Esophagus mucosa (tissue), 1 donor: ENCODE measurements at regions not wholly inside any gene's neighbourhood (a gene's known extent, or its start where the extent isn't known, plus 50 kb on each side); places are given as distances from the start of the nearest gene placed in this dataset.

Experiments used
- ATAC-seq: fragments of 200-7000 bp; cut with Tn5 transposase; one replicate; pipeline ENCODE4 v1.9.1; 2020
- donor health status: DM: yes; HTN: yes; CAD: no.

DNA sequence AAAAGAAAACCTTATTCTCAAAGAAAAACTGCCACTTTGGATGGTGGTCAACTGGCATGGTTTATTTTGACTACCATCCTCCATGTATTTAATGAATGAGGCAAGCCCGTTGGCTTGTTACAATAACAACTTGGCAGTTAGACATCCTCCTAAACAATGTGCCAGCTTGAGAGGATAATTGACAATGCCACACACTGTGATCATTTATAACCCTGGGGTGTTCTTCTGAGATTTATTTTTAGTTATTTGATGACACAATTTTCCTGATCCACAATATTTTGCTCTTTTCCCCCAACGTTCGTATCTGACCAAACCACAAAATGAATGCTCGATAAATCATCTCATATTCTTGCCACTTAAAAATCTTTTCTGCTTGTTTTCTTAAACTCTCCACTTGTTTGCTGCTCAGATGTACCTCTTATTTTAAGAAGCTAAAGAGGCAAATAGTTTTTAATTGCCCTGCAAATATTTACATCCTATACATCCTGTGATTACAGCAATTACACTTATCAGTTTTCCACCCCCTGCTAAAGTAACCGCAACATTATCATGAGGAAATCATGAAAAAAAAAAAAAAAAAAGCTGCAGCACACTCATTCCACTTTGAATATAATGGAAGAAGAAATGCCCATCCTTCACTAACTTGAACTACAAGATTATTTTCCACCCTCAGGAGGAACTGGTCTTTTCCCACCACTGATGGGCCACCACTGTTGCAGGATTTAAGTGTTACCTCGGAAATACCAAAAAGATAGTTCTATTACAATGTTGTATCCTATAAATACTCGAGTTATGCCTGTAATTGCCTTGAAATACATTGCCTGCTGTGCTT, 119.9 kb downstream of the MBL2 start:
- no peak for ATAC-seq

DNA sequence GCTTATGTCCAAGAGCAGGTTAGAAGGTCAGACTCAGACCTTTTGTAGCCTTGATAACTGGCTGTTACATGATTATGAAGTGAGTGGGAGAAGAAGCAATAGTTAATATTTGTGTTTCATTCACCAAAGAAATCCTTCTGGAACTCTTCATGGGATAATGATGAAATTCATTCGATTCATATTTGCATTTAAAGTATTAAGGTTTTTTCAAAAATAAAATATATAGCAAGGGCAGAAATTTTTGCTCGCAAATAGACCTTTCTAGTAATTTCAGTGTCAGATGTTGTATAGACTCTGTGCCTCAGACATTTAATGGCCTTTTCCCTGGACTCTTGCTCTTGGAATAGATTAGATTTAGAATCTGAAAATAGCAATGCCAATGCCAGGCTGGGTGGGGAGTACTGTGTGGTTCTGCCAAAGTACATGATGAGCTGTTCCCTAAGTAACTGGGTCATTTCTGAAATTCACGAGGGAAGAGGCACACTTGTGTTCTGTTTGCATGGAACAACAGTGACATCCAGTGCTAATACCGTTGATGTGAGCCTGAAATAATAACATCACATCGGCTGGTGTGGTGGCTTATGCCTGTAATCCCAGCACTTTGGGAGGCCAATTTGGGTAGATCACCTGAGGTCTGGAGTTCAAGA, 119.2 kb downstream of the MBL2 start:
- no peak for ATAC-seq

DNA sequence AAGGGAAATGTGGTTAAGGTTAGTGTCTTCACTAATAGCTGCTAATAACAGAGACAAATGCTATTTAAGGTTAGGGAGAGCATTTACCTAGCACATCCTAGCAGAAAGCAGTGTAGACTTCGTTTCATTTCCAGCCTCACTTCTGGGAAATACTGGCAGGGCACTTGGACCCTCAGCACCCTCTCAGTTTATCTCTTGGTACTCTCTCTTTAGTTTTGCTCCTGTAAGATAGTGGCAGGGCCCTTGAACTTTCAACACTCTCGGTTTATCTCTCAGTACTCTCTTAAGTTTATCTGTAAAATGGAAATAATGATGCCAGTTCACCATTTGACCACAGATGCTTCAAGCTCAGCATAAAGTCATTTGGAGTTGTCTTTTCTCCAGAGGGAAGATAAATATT, 118.4 kb downstream of the MBL2 start:
- ATAC-seq = no peak

DNA sequence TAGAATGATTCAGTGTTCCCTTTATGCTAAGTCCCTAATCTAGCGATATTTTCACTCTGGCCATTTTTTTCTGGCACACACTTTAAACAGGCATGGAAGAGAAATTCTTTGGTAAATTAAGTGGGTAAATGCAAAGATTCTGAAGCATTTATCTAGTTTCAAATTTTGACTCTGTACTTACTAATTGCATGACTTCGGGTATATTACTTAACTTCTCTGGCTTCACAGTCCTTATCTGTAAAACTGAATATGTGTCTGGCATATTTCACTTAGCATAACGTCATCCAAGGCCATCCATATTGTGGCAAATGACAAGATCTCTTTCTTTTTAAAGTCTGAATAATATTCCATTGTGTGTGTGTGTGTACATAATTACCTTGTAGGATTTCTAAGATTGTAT, 114.5 kb downstream of the MBL2 start:
- no peak for ATAC-seq

DNA sequence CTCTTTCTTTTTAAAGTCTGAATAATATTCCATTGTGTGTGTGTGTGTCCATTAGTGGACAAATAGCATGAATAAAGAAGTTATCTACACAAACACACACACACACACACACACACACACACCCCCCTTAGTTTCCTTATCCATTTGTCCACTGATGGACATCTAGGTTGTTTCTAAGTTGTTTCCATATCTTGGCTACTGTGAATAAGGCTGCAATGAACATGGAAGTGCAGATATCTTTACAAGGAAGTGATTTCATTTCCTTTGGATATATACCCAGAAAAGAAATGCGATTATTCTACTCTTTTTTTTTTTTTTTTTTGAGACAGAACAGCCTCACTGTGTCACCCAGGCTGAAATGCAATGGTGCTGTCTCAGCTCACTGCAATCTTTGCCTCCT, 113.5 kb downstream of the MBL2 start:
- ATAC-seq = no peak

DNA sequence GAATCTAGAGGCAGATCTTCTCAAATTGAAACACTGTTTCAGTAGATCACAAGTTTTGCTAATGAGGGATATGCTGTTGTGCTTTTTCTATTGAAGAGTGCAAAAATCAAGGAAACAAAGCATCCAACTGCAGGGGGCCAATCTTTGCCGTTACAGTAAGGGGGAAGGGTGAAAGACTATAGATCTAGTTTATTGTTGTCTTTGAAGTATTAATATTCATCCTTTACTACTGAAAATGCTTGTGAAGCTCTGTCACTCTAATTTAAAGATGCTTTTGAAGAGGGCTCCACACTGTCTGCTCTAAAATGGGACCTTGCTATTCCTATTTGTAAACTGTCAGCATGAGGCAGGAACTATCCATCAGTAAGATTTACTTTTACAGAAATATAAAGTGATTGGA, 110.3 kb downstream of the MBL2 start:
- no peak for ATAC-seq

DNA sequence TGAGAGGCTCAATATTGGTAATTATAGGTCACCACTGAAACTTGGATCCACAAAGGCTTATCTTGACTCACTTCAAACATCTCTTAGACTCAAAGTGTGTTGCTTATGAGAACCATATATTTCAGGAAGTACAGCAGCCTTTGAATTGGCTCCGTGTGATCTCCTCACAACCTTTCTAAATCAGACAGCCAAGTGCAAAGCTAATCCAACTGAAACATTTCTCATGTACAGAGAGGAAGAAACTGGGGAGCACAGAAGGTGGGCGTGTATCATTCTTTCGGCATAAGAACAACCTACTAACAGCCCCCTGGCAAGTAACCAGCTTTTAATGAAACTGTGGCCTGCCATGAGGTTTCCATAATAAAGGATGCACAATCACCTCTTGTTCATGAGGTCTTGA, 109.4 kb downstream of the MBL2 start:
- no peak for ATAC-seq

DNA sequence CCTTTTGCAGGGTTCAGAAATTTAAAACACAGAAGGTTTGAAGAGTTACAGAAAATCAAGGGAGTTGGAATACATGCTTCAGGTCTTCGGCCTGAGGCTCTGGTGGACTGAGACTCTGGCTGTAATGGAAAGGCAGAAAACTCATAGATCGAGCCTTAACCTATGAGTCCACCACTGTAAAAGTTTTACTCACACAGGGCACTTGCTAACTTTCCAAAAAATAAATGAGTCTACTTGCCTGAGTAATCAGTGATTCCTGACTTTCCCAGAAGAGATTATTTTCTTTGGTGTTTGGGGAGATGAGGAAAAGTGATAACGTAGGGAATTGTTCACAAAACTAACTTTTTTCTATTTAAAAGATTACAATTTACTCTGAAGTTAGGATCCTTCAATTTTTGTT, 108.0 kb downstream of the MBL2 start:
- no peak for ATAC-seq

DNA sequence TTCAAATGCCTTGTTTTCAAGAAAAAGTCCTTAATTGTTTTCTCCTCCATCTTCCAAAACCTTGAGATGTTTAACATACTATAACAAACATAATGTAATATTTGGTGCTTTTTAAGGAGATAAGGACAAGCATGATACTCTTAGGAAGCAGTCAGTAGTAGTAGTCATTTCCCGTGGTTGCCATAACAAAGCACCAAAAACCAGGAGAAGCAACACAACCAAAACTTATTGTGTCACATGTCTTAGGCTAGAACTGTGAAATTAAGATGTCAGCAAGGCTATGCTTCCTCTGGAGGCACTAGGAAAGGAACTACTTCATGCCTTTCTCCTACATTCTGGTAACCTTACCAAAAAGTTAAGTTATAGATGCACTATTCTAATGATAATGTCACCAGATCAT, 106.8 kb downstream of the MBL2 start:
- ATAC-seq = no peak

DNA sequence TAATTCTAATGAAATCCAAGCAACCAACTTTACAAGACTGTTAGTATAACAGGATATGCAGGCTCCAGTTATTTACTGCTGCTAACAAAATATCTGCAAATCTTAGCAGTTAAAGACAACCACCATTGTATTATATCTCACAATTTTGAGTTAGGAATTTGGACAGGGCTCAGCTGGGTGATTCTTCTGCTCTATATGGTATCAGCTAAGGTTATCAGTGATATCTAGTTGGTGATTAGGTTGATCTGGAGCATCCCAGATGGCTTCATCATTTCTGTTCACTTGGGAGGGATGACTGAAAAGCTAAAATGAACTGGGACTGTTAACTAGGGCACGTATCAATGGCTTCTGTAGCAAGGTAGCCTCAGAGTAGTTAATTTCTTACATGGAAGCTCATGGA, 105.7 kb downstream of the MBL2 start:
- ATAC-seq = no peak

DNA sequence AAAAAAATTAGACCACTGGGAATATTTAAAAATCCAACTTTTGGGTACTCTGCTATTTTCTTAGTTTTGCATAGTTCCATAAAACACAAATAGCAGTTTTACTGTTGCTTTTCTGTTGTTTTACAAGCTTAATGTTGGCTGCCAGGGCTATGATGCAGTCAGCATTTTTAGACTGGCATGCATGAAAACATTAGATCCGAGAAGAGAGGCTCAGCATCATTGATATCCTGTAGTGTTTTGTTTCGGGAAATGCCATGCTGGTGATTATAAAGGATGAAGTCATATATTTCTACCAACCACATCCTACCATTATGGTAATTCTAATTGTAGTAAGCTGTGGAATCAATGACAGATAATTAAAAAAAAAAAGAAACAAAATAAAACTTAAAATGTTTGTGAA, 104.6 kb downstream of the MBL2 start:
- no peak for ATAC-seq

DNA sequence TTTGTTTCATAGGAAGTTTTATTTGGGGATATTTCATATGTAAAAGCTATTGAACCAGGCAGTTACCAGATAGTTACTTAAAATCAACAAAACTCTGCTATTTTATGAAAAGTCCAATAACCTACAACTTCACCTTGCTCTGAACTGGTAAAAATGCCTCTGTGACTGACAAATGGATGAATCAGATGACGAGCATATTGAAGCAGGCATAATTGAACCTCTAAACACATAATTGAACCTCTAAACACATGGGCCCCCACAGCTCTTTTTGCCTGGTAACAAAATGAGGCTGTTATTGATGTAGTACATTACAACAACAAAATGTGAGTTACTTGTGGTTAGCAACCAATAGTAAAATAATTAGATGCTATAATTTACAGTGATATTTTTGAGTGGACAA, 99.7 kb downstream of the MBL2 start:
- no peak for ATAC-seq

DNA sequence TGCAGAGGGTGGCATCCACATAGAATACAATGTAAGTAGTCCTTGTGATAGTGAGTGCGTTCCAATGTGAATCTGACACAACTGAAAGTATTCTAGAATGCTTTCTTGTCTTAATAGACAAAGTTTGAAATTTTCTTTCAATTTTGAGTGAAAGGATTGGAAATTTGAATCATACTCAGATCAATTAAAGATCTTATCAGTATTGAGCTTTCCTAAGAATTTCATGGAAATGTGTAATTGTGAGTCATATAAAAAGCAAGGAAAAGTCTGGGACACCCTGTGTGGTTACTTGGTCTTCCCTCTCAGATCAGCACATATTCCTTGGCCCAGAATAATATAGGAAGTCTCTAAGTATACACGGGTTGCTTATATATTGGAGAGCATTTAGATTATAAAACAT, 99.1 kb downstream of the MBL2 start:
- no peak for ATAC-seq

DNA sequence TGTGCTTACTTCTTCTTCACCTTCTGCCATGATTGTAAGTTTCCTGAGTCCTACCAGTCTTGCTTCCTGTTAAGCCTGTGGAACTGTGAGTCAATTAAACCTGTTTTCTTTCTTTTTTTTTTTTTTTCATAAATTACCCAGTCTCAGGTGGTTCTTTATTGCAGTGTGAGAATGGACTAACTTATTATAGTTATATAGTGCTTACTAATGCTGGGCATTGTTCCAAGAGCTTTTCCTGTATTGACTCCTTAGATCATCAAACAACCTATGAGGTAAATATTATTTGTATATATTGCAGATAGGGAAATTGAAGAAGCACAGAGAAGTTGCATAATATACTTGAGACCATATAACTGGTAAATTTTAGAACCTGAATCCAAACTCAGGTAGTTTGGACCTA, 98.1 kb downstream of the MBL2 start:
- ATAC-seq = no peak

DNA sequence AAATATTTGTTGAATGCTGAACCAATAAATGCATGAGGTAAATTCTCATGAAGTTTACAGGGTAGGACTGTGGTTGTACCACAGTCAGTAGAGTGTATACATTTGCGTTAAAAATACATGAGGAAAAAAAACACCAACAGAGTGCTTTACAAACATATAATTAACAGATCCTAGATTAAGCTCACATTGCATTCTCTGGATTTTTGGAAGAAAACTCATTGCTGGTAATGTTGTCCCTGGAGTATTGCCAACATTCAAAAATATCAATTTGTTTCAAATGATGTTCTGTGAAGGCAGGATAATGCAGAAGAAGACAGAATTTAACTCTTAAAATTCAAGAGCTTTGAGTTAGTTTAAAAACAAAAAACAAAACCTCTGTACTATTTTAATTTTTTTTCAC, 95.5 kb downstream of the MBL2 start:
- no peak for ATAC-seq

DNA sequence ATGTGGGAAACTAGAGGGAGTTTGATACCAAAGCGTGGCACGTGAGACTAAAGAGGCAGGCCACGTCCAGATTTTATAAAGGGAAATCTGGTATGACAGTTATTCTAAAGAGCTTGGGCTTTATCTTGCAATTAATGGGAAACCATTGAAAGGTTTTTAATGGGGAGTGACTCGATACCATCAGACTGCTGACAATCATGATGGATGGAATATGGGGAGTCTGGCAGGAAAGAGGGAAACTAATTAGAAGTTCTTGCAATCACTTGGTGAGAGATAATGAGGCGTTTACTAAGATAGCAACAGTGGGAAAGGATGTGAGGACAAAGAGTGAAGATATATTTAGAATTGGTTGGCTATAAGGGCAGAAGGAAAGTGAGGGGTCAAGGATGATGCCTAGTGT, 94.0 kb downstream of the MBL2 start:
- no peak for ATAC-seq

DNA sequence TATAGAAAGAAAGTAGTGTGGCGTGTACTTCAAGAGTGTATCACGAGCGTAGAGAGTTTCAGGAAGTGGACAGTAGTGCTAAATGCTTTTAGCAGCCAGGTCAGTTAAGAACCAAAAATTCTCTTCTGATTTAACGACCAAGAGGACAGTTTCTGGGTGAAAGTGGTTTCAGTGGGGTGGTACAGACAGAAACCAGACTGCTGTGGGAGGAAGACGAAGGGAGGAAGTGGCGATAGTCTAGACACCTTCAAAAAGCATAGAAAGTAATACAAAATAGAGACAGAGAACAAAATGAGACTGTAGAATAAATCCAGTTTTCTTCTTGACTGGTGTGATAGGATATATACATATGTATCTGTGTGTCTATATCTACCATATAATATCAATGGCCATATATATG, 93.5 kb downstream of the MBL2 start:
- ATAC-seq = no peak

DNA sequence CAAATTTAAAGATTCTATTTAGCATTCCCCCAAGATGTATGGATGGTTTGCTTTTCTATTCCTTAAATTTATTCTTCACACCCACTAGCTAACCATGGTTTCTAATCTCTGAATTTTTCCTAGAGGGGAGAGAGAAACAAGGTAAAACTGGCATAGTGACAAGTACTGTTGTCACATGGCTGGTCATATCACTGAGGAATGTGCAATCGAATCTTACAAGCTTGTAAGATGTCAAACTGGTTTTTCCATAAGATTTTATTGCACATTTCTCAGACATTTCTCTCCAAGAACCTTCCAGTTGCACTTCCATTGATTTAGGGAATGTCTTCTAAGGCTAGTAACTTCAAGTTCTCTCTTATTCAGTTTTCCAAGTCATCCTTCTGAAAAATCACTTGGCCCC, 89.8 kb downstream of the MBL2 start:
- ATAC-seq = no peak

DNA sequence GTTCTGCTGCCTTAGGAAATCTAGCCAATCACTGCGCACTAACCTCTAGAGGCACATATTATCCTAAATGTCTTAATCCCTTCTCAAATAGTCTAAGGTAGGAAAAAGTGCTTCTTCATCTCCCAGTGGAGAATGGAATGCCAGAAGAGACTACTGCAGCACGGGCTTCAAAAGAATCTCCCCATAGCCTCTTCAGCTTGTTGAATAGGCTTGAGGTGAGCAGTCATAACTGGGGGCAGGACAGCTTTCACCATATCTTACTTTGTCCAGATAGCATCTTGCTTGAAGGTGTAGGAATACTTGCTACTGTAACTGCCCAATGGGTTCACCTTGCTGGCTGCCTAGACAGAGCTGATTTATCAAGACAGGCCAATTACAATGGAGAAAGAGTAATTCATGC, 88.8 kb downstream of the MBL2 start:
- ATAC-seq = no peak

DNA sequence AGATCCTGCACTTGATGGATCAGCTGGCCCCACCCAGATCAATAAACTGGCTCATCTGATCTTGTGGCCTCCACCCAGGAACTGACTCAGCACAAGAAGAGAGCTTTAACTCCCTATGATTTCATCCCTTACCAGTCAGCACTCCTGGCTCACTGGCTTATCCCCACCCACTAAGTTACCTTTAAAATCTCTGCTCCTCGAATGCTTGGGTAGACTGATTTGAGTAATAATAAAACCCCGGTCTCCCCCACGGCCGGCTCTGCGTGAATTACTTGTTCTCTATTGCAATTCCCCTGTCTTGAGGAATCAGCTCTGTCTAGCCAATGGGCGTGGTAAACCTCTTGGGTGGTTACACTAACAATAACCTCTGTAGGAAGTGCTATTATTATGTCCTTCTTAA, 83.7 kb downstream of the MBL2 start:
- no peak for ATAC-seq

DNA sequence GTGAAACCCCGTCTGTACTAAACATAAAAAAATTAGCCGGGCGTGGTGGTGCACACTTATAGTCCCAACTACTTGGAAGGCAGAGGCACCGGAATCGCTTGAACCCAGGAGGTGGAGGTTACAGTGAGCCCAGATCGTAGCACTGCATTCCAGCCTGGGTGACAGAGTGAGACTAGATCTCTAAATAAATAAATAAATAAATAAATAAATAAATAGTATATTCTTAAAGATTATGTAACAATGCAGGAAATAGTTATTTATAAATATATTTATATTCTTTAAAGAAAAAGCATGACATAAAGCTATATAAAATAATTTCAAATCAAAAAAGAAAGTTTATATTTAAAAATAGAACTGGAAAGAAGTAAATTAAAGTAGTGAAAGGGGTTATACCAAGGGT, 76.4 kb downstream of the MBL2 start:
- no peak for ATAC-seq

DNA sequence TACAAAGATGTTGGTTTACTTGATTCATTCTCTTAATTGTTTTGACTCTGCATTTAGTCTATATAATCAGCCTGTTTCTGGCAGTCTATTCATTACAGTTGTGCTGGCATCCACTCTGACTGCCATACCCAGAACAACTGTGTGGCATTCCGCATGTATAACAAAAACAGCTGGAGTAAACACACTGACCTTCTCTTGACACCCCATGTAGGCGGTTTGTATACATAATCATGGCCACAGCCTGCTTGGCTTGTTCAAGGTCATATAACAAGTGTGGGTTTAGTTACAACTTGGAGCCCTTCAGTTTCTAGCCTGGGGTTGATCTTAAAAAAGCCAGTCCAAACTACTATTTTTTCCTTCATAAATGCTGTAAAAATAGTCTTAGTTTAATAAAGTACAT, 70.9 kb downstream of the MBL2 start:
- no peak for ATAC-seq

DNA sequence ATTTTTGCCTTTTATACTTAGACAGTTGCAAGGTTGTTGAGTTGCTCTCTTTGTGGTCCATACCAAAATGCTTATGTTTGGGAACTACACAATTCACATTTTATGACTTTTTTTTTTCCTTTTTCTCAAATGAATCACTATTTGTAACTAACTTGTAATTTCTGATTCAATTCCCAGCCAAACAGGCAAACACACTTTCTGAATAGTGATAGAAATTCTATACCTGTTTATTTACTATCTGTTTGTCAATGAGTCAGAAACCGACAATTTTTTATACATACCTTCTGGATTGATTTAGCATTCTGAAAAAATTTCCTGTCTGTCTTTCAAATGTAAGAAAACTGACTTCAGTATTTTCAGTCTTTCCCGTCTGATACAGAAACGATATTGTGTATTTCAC, 69.1 kb downstream of the MBL2 start:
- no peak for ATAC-seq

DNA sequence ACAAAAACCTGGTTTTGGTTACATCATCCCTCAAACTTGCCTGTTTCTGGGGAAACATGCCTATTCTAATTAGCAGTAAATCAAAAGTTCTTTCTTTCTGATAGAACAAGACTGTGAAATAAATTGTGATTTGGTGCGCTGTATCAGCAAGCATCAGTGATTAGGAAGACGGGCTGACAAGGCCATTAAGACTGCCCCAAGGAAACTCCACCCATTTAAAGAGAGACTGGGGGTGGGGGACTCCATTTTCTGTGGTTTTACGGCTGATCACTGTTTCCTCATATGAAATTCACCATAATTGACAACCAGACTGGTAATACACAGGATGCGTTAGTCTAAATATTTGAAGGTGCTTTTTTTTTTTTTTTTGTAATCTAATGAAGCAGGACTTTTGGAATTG, 68.7 kb downstream of the MBL2 start:
- no peak for ATAC-seq
